Cardiac fibroblast (primary cell): ENCODE measurements at regions not wholly inside any gene's neighbourhood (a gene's known extent, or its start where the extent isn't known, plus 50 kb on each side); places are given as distances from the start of the nearest gene placed in this dataset.

ENCODE experiments used
- DNase-seq, 2 donors: peaks; one replicate each; pipeline versions ENCODE4 v3.0.0 to v3.0.0-alpha.2; 2010; ENCODE audit warnings: low read depth in 2 of 2
- H3K4me3 ChIP-seq, 2 donors: replicated peaks in 1 of 2; 1 replicate in 1 of 2; 2 replicates in 1 of 2; pipeline ENCODE4 v1.5.1; 2011; ENCODE audit warnings: low read depth in 2 of 2, low read length in 2 of 2, mild to moderate bottlenecking in 2 of 2, moderate library complexity in 1 of 2
- CTCF ChIP-seq: IDR thresholded peaks from one replicate; pipeline ENCODE4 v1.5.1; 2011; ENCODE audit warnings: low read depth, mild to moderate bottlenecking, low read length, inconsistent platforms

- TF ChIP-seq CTCF: peak; percentile 24
- no peak overlapping the region for H3K4me3 ChIP-seq
- DNase-seq: no peak
Measured at GRCh38 chr1:214816603-214817002, 213.6 kb downstream of the CENPF start.

GRCh38 chr1:214823311-214824117, 220.5 kb downstream of the CENPF start:
- H3K4me3 ChIP-seq: no peak overlapping the region
- no peak for TF ChIP-seq CTCF
- DNase-seq: no peak

DNA sequence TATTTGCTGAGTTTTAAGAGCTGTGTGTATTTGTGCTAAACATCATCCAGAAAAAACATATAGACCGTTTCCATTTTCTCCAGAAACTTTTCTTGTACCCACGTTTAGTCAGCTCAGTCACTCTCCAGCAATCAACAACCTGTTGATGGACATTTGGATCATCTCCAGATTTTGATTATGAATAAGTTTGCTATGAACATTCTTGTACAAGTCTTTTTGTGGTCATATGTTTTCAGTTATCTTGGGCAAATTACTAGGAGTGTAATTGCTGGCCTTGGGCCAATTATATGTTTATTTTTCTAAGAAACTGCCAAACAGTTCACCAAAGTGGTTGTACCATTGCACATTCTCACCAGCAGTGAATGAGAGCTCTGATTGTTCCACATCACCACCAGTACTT, 221.8 kb downstream of the CENPF start:
- TF ChIP-seq CTCF: no peak
- peak; percentile 4 to 36 for DNase-seq
- H3K4me3 ChIP-seq: no peak overlapping the region

- no peak for DNase-seq
- TF ChIP-seq CTCF: no peak
- no peak overlapping the region for H3K4me3 ChIP-seq
Measured at GRCh38 chr1:214826619-214827018, 223.6 kb downstream of the CENPF start.

DNA sequence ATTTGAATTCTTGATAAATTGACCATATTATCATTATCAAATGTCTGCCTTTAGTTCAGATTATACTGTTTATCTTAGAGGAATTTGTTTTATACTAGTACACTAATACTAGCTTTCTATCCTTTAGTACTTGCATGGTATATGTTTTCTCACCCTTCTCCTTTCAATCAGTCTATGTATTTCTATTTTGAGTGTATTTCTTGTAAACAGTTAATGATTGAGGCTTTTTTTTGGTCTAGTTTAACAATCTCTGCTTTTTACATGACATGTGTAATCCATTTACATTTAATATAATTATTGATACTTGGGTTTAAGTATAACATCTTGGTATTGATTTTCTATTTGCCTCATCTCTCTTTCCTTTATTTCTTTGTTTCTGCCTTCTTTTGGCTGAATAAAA, 224.9 kb downstream of the CENPF start:
- TF ChIP-seq CTCF: no peak
- no peak for DNase-seq
- no peak overlapping the region for H3K4me3 ChIP-seq

DNA sequence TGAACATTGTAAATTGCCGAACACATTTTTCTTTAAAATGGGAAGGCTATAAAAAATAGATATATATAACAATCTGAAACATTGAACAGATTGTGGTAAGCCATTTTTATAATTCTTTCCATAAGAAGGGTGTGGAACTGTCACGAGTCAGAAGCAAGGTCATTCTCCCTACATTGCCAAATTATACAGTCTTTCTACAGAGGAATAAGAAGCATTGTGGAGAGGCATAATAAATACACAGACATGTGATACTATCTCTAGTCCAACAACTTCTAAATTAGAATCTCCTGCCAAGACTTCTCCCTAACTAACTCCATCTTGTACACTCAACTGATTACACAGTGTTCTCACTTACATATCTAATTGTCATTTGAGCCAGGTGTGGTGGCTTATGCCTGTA, 227.9 kb downstream of the CENPF start:
- no peak overlapping the region for H3K4me3 ChIP-seq

More for the DNA sequence above, 227.9 kb downstream of the CENPF start:
- no peak for TF ChIP-seq CTCF
- DNase-seq: no peak
